Hepatocyte (in vitro differentiated cells): ENCODE measurements at regions not wholly inside any gene's neighbourhood (a gene's known extent, or its start where the extent isn't known, plus 50 kb on each side); places are given as distances from the start of the nearest gene placed in this dataset.

Experiments
- CTCF ChIP-seq: fragments of 200-600 bp; sonication (generic); IDR thresholded peaks from 2 replicates; pipeline ENCODE4 v1.5.1; 2016; ENCODE audit warnings: antibody characterized with exemption, mild to moderate bottlenecking; ENCODE audit not compliant: poor library complexity
- EZH2 ChIP-seq: fragments of 200-600 bp; sonication (generic); IDR thresholded peaks from 2 replicates; pipeline ENCODE4 v1.6.1; 2016; ENCODE audit warnings: antibody characterized with exemption, mild to moderate bottlenecking, borderline replicate concordance
- EZH2phosphoT487 ChIP-seq: fragments of 200-600 bp; sonication (generic); IDR thresholded peaks from one replicate; pipeline ENCODE4 v1.6.1; 2018; ENCODE audit warnings: antibody characterized with exemption, mild to moderate bottlenecking, low read depth, moderate library complexity; ENCODE audit not compliant: unreplicated experiment, severe bottlenecking

DNA sequence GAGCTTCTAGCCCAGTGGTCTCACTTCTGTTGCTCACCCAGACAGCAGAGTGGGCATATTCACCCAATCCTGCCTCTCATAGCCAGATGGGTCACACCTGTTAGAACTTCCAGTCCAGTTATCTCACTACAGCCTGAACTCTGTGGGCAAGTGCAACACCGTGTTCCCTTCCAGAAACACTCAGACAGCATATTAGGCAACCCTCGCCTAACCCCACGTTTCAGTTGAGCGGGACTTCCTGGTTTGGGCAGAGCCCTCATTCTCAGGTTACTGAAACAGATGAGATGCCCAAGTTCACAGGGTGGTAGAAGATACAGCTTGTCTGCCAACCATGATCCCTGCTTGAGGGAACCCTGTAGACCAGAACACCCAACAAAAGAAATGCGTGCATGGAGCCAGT, 538.2 kb downstream of the CYLC2 start:
- no peak for TF ChIP-seq CTCF
- TF ChIP-seq EZH2: no peak
- TF ChIP-seq EZH2phosphoT487: no peak
